Activated CD4-positive, CD25-positive, alpha-beta regulatory T cell treated with anti-CD3 and anti-CD28 coated beads, Interleukin-2, amount 50 U/mL, for 72 hours (primary cell): ENCODE measurements at regions not wholly inside any gene's neighbourhood (a gene's known extent, or its start where the extent isn't known, plus 50 kb on each side); places are given as distances from the start of the nearest gene placed in this dataset.

Source experiments
- DNase-seq: peaks from one replicate; pipeline ENCODE4 v3.0.0; 2021

GRCh38 chr15:35663956-35664355 lies 118.0 kb upstream of the DPH6 start:
- DNase-seq: no peak

- no peak for DNase-seq
Measured at GRCh38 chr15:35665896-35666536, 120.1 kb upstream of the DPH6 start.

- no peak for DNase-seq
Measured at GRCh38 chr15:35667908-35668307, 121.9 kb upstream of the DPH6 start.

GRCh38 chr15:35669021-35669420 lies 123.1 kb upstream of the DPH6 start:
- no peak for DNase-seq

- no peak for DNase-seq
Measured at GRCh38 chr15:35669432-35670045, 123.6 kb upstream of the DPH6 start.

- DNase-seq: no peak
Measured at GRCh38 chr15:35671197-35671596, 125.2 kb upstream of the DPH6 start.

- no peak for DNase-seq
Measured at GRCh38 chr15:35671981-35672380, 126.0 kb upstream of the DPH6 start.

- DNase-seq: no peak
Measured at GRCh38 chr15:35673093-35673684, 127.2 kb upstream of the DPH6 start.

- DNase-seq: no peak
Measured at GRCh38 chr15:35674873-35675781, 129.2 kb upstream of the DPH6 start.

- DNase-seq: no peak
Measured at GRCh38 chr15:35678774-35679173, 132.8 kb upstream of the DPH6 start.

- no peak for DNase-seq
Measured at GRCh38 chr15:35679186-35679585, 133.2 kb upstream of the DPH6 start.

- DNase-seq: no peak
Measured at GRCh38 chr15:35680951-35681350, 135.0 kb upstream of the DPH6 start.

- no peak for DNase-seq
Measured at GRCh38 chr15:35686347-35686746, 140.4 kb upstream of the DPH6 start.

GRCh38 chr15:35689266-35689665 lies 143.3 kb upstream of the DPH6 start:
- DNase-seq: no peak

- DNase-seq: no peak
Measured at GRCh38 chr15:35690089-35690488, 144.1 kb upstream of the DPH6 start.

GRCh38 chr15:35690698-35691116 lies 144.7 kb upstream of the DPH6 start:
- DNase-seq: no peak

GRCh38 chr15:35691173-35691761 lies 145.3 kb upstream of the DPH6 start:
- DNase-seq: no peak

GRCh38 chr15:35691891-35692867 lies 146.2 kb upstream of the DPH6 start:
- DNase-seq: no peak

GRCh38 chr15:35693286-35693685 lies 147.3 kb upstream of the DPH6 start:
- DNase-seq: no peak

GRCh38 chr15:35693886-35694285 lies 147.9 kb upstream of the DPH6 start:
- no peak for DNase-seq

- DNase-seq: no peak
Measured at GRCh38 chr15:35695003-35695402, 149.0 kb upstream of the DPH6 start.

- no peak for DNase-seq
Measured at GRCh38 chr15:35696767-35697231, 150.8 kb upstream of the DPH6 start.
